ENCODE measurements at regions not wholly inside any gene's neighbourhood (a gene's known extent, or its start where the extent isn't known, plus 50 kb on each side); places are given as distances from the start of the nearest gene placed in this dataset.

DNA sequence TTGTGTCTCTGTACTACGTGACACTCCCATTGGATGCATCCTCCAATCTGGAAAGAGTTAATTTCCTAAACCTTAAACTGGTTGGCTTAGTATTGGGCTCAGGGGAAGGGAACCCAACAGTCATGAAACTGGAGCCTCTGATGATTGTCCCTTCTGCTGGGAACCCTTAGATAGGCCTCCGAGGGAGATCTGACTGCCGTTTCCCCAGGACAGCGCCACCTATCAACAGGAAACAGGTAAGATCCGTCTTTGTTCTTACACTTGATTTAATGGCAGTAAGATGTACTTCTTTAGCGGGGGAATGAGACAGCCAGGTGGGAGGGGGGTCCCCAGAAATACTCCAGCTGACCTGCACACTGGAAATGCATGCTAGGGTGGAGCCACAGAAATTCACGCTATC lies 1749.6 kb downstream of the SI start:
- no peaks in the 10 kb centered on the region for H3K27me3 ChIP-seq (ENCODE audit: control insufficient read depth in 3 of 3, insufficient read depth in 3 of 3, low read length in 2 of 3)
- H3K9me3 ChIP-seq (ENCODE audit: control insufficient read depth in 4 of 4, insufficient read depth in 3 of 4, low read length in 3 of 4): peaks cover 0 to 5% (median 2%) of the 10 kb centered on the region in 4 donors
- DNase-seq (no peak), ATAC-seq (ENCODE audit: insufficient read depth, low FRiP score) (no peak)
- H3K9ac ChIP-seq (ENCODE audit: insufficient read depth in 1 of 2, low read length in 2 of 2): no peak overlapping the region
- TF ChIP-seq, protein P1, sequence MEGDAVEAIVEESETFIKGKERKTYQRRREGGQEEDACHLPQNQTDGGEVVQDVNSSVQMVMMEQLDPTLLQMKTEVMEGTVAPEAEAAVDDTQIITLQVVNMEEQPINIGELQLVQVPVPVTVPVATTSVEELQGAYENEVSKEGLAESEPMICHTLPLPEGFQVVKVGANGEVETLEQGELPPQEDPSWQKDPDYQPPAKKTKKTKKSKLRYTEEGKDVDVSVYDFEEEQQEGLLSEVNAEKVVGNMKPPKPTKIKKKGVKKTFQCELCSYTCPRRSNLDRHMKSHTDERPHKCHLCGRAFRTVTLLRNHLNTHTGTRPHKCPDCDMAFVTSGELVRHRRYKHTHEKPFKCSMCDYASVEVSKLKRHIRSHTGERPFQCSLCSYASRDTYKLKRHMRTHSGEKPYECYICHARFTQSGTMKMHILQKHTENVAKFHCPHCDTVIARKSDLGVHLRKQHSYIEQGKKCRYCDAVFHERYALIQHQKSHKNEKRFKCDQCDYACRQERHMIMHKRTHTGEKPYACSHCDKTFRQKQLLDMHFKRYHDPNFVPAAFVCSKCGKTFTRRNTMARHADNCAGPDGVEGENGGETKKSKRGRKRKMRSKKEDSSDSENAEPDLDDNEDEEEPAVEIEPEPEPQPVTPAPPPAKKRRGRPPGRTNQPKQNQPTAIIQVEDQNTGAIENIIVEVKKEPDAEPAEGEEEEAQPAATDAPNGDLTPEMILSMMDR (IDR thresholded peaks at IDR 0.05; ENCODE audit: control extremely low read depth, extremely low read depth): no peak
- no peaks in the 10 kb centered on the region for H3K4me1 ChIP-seq (ENCODE audit: control insufficient read depth in 5 of 5, insufficient read depth in 5 of 5, low read length in 5 of 5)
- no peak overlapping the region for H3K4me3 ChIP-seq
- 72 to 76% methylated on average over 7 of the region's 7 CpGs for WGBS, 2 donors
- no peaks in the 10 kb centered on the region for H3K36me3 ChIP-seq (ENCODE audit: control insufficient read depth in 4 of 4, insufficient read depth in 4 of 4, low read length in 4 of 4)
- H3K27ac ChIP-seq (ENCODE audit: low read depth in 1 of 2, low read length in 1 of 2): no peak overlapping the region

DNA sequence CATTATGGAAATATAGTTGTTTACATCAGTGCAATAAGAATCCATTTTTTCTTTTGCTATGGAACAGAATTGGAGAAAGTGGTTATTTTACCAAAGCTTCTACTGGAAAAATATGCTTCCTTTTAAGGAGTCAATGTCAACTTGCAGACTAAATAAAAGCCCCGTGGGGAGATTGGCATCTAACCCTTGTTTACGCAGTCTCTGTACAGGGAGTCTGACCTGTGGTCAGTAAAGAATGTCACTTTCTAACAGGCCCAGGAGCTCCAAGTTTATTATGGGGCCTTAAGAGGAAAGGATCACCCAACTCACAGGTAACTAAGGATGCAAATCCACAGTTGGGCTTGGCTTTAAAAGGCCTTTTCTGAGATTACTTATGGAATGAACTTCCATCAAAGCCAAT lies 1751.2 kb downstream of the SI start:
- Histone ChIP-seq H3K36me3 (ENCODE audit: control insufficient read depth in 4 of 4, insufficient read depth in 4 of 4, low read length in 4 of 4) (no peaks in the 10 kb centered on the region), H3K4me3 (no peak overlapping the region), H3K27me3 (ENCODE audit: control insufficient read depth in 3 of 3, insufficient read depth in 3 of 3, low read length in 2 of 3) (no peaks in the 10 kb centered on the region), H3K4me1 (ENCODE audit: control insufficient read depth in 5 of 5, insufficient read depth in 5 of 5, low read length in 5 of 5) (no peaks in the 10 kb centered on the region), H3K27ac (ENCODE audit: low read depth in 1 of 2, low read length in 1 of 2) (no peak overlapping the region), H3K9ac (ENCODE audit: insufficient read depth in 1 of 2, low read length in 2 of 2) (no peak overlapping the region), H3K9me3 (ENCODE audit: control insufficient read depth in 4 of 4, insufficient read depth in 3 of 4, low read length in 3 of 4) (peaks cover 0 to 5% (median 2%) of the 10 kb centered on the region in 4 donors)
- TF ChIP-seq, protein P1 (IDR thresholded peaks at IDR 0.05; ENCODE audit: control extremely low read depth, extremely low read depth): no peak
- DNase-seq (no peak), ATAC-seq (ENCODE audit: insufficient read depth, low FRiP score) (no peak)
- 45 to 53% methylated on average over 2 of the region's 2 CpGs for WGBS, 2 donors

DNA sequence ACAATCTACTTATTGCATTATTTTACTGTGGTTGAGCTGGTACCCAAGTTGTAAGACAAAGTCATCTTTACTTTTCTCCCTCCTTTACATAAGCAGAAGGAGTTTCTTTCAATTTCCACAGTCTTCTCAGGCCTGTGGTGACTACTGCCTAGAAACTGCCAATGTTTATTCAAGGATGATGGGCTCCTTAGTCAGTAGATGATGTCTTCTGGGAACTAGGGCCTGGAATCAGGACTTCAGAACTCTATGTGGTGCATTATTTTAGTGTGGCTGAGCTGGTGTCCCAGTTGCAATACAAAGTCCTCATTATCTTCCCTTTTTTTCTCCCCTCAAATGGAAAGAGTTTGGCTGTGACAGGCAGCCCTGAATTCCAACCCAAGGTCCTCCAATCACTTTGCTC lies 1762.5 kb downstream of the SI start:
- no peak for ATAC-seq (ENCODE audit: insufficient read depth, low FRiP score)
- TF ChIP-seq, protein P1 (IDR thresholded peaks at IDR 0.05; ENCODE audit: control extremely low read depth, extremely low read depth): no peak

DNA sequence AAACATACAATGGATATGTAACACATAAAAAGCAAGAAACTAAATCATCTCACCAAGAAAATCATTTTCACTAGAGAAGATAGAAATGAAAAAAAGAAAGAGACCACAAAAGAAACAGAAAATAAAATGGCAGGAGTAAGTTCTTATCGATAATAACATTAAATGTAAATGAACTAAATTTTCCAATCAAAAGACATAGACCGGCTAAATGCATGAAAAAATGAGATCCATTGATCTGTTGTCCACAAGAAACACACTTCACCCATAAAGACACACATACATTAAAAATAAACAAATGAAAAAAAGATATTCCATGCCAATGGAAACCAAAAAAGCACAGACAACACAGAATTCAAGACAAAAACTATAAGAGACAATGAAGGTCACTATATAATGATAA lies 1771.9 kb downstream of the SI start:
- Histone ChIP-seq H3K27me3 (ENCODE audit: control insufficient read depth in 3 of 3, insufficient read depth in 3 of 3, low read length in 2 of 3) (no peaks in the 10 kb centered on the region), H3K4me3 (no peak overlapping the region), H3K9me3 (ENCODE audit: control insufficient read depth in 4 of 4, insufficient read depth in 3 of 4, low read length in 3 of 4) (peaks cover 0 to 8% (median 3%) of the 10 kb centered on the region in 4 donors), H3K27ac (ENCODE audit: low read depth in 1 of 2, low read length in 1 of 2) (no peak overlapping the region), H3K4me1 (ENCODE audit: control insufficient read depth in 5 of 5, insufficient read depth in 5 of 5, low read length in 5 of 5) (no peaks in the 10 kb centered on the region), H3K36me3 (ENCODE audit: control insufficient read depth in 4 of 4, insufficient read depth in 4 of 4, low read length in 4 of 4) (no peaks in the 10 kb centered on the region), H3K9ac (ENCODE audit: insufficient read depth in 1 of 2, low read length in 2 of 2) (no peak overlapping the region)
- TF ChIP-seq, protein P1 (IDR thresholded peaks at IDR 0.05; ENCODE audit: control extremely low read depth, extremely low read depth): no peak
- WGBS, 2 donors: 90 to 97% methylated on average over 2 of the region's 2 CpGs
- no peak for ATAC-seq (ENCODE audit: insufficient read depth, low FRiP score)
- DNase-seq: no peak

More for the DNA sequence above, 1762.5 kb downstream of the SI start:
- Histone ChIP-seq H3K4me3 (no peak overlapping the region), H3K9ac (ENCODE audit: insufficient read depth in 1 of 2, low read length in 2 of 2) (no peak overlapping the region), H3K4me1 (ENCODE audit: control insufficient read depth in 5 of 5, insufficient read depth in 5 of 5, low read length in 5 of 5) (no peaks in the 10 kb centered on the region), H3K9me3 (ENCODE audit: control insufficient read depth in 4 of 4, insufficient read depth in 3 of 4, low read length in 3 of 4) (no peaks in the 10 kb centered on the region), H3K27ac (ENCODE audit: low read depth in 1 of 2, low read length in 1 of 2) (no peak overlapping the region), H3K36me3 (ENCODE audit: control insufficient read depth in 4 of 4, insufficient read depth in 4 of 4, low read length in 4 of 4) (no peaks in the 10 kb centered on the region), H3K27me3 (ENCODE audit: control insufficient read depth in 3 of 3, insufficient read depth in 3 of 3, low read length in 2 of 3) (no peaks in the 10 kb centered on the region)
- DNase-seq: no peak

Measured in lung (tissue), 11 donors.